Testis (tissue), 2 donors: ENCODE measurements at regions not wholly inside any gene's neighbourhood (a gene's known extent, or its start where the extent isn't known, plus 50 kb on each side); places are given as distances from the start of the nearest gene placed in this dataset.

Source experiments
- DNase-seq: peaks from one replicate; pipeline ENCODE4 v3.0.0-alpha.2; 2019
- H3K27ac ChIP-seq, 2 donors: fragments of 200-600 bp; sonication (generic); one replicate each; pipeline ENCODE4 v1.5.1; 2019
- H3K27me3 ChIP-seq: fragments of 200-600 bp; sonication (generic); one replicate; pipeline ENCODE4 v1.5.1; 2019
- H3K36me3 ChIP-seq: fragments of 200-600 bp; sonication (generic); one replicate; pipeline ENCODE4 v1.5.1; 2017; ENCODE audit warnings: low read depth; ENCODE audit errors: missing control alignments
- H3K4me1 ChIP-seq: fragments of 200-600 bp; sonication (generic); one replicate; pipeline ENCODE4 v1.5.1; 2019
- H3K4me3 ChIP-seq, 2 donors: fragments of 200-600 bp; sonication (generic); one replicate each; pipeline ENCODE4 v1.5.1; 2017 to 2019
- H3K9me3 ChIP-seq: fragments of 200-600 bp; sonication (generic); one replicate; pipeline ENCODE4 v1.5.1; 2017
- POLR2A ChIP-seq: fragments of 450-650 bp; IDR thresholded peaks from one replicate; pipeline ENCODE4 v1.6.1; 2017; ENCODE audit warnings: antibody characterized with exemption, mild to moderate bottlenecking, moderate library complexity
- WGBS, 2 donors: methylation state at CpG; one replicate each; pipeline ENCODE4 v1.1.5; 2018; 5-methylcytosine and 5-hydroxymethylcytosine counted together
- intact Hi-C: fragments of 100-400 bp; cut with DNase I; formaldehyde crosslinking; loops from one replicate; pipeline ENCODE4 v1.15.1; 2023; ENCODE audit warnings: low total_unique reads
- TF ChIP-seq, protein P1 (sequence below), 3 experiments: fragments of 450-650 bp in 2 of 3; fragments of 200-600 bp in 1 of 3; sonication (generic) in 1 of 3; IDR thresholded peaks; one replicate each; pipeline ENCODE4 v1.5.1; 2016 to 2019; ENCODE audit warnings: antibody characterized with exemption in 3 of 3, mild to moderate bottlenecking in 2 of 3, moderate library complexity in 1 of 3

DNA sequence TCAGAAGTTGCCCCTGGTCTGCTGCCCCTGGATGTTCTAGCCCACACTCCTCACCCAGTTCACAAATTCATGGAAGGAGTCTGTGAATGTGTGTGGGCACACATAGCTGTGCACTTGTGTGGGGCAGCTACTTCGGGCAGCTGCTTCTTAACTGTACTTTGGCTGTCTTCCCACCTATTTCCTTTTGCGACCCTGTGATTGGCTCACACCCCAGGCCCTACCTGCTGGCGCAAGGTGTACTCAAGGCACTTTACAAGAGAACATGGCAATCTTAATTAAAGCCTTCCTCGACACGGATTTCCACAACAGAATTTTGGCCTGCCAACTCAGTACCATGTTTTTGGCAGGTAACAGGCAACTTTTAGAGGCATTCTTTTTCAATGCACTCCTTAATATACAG, 86.5 kb upstream of the CTTNBP2NL start:
- intact Hi-C loops: no loop called here
- Histone ChIP-seq H3K27me3 (no peaks in the 10 kb centered on the region), H3K9me3 (no peaks in the 10 kb centered on the region), H3K36me3 (no peaks in the 10 kb centered on the region), H3K4me1 (no peaks in the 10 kb centered on the region), H3K4me3 (no peak overlapping the region), H3K27ac (no peak overlapping the region)
- WGBS, 2 donors: 85 to 88% methylated on average over 5 of the region's 5 CpGs
- DNase-seq: no peak
- TF ChIP-seq POLR2A: no peak
- TF ChIP-seq, protein P1, sequence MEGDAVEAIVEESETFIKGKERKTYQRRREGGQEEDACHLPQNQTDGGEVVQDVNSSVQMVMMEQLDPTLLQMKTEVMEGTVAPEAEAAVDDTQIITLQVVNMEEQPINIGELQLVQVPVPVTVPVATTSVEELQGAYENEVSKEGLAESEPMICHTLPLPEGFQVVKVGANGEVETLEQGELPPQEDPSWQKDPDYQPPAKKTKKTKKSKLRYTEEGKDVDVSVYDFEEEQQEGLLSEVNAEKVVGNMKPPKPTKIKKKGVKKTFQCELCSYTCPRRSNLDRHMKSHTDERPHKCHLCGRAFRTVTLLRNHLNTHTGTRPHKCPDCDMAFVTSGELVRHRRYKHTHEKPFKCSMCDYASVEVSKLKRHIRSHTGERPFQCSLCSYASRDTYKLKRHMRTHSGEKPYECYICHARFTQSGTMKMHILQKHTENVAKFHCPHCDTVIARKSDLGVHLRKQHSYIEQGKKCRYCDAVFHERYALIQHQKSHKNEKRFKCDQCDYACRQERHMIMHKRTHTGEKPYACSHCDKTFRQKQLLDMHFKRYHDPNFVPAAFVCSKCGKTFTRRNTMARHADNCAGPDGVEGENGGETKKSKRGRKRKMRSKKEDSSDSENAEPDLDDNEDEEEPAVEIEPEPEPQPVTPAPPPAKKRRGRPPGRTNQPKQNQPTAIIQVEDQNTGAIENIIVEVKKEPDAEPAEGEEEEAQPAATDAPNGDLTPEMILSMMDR (IDR thresholded peaks at IDR 0.05): no peak

- 55 to 84% methylated on average over 5 of the region's 5 CpGs for WGBS, 2 donors
- TF ChIP-seq POLR2A: no peak
- TF ChIP-seq, protein P1 (IDR thresholded peaks at IDR 0.05): no peak
- no peaks in the 10 kb centered on the region for H3K36me3 ChIP-seq
- no peak for DNase-seq
- no peaks in the 10 kb centered on the region for H3K27me3 ChIP-seq
- no peaks in the 10 kb centered on the region for H3K9me3 ChIP-seq
- H3K27ac ChIP-seq: no peak overlapping the region
- no peak overlapping the region for H3K4me3 ChIP-seq
- no peaks in the 10 kb centered on the region for H3K4me1 ChIP-seq
- intact Hi-C loops: no loop called here
These were observed 83.7 kb upstream of the CTTNBP2NL start for GRCh38 chr1:112312315-112312714.

DNA sequence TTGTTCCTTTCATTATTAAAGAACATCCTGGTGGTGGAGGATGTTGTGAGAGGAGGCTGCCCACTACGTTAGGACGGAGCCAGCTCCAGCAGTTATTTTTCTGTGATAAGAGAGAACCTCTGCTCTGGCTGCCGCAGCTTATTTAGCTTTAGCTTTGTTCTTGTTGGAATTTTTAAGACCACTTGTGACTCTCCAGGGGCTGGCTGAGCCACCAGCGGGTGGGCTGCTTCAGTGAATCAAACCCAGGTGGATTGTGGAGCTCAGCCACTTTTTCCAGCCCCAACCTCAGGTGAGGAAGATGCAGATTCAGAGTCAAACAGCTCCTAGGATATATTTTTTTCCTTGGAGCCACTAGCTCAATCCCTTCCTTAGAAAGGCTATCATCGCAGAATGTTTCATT, 83.1 kb upstream of the CTTNBP2NL start:
- whole genome bisulfite sequencing, 2 donors: 51 to 60% methylated on average over 5 of the region's 5 CpGs
- H3K4me3 ChIP-seq: no peak overlapping the region
- DNase-seq: no peak
- H3K27me3 ChIP-seq: no peaks in the 10 kb centered on the region
- no peaks in the 10 kb centered on the region for H3K36me3 ChIP-seq
- H3K4me1 ChIP-seq: no peaks in the 10 kb centered on the region
- H3K27ac ChIP-seq: no peak overlapping the region
- H3K9me3 ChIP-seq: no peaks in the 10 kb centered on the region
- no peak for TF ChIP-seq POLR2A
- TF ChIP-seq, protein P1 (IDR thresholded peaks at IDR 0.05): no peak
- intact Hi-C loops: no loop called here

- H3K27ac ChIP-seq: no peak overlapping the region
- H3K4me3 ChIP-seq: no peak overlapping the region
- intact Hi-C loops: no loop called here
These were observed 79.6 kb upstream of the CTTNBP2NL start for GRCh38 chr1:112316254-112316913.

More at GRCh38 chr1:112316254-112316913, 79.6 kb upstream of the CTTNBP2NL start:
- no peaks in the 10 kb centered on the region for H3K9me3 ChIP-seq
- DNase-seq: no peak
- H3K4me1 ChIP-seq: no peaks in the 10 kb centered on the region
- 68 to 75% methylated on average over 8 of the region's 8 CpGs for WGBS, 2 donors
- TF ChIP-seq POLR2A: no peak
- TF ChIP-seq, protein P1 (IDR thresholded peaks at IDR 0.05): no peak
- no peaks in the 10 kb centered on the region for H3K36me3 ChIP-seq
- no peaks in the 10 kb centered on the region for H3K27me3 ChIP-seq
